Pancreas (tissue), 10 donors: ENCODE measurements at regions not wholly inside any gene's neighbourhood (a gene's known extent, or its start where the extent isn't known, plus 50 kb on each side); places are given as distances from the start of the nearest gene placed in this dataset.
"Not testable (repeated sequence)": the region's sequence is repeated elsewhere in the genome, so short reads cannot be mapped to it uniquely, and the experiment has no call there.

Experiments
- ATAC-seq, 4 donors: fragments of 200-7000 bp; cut with Tn5 transposase; one replicate each; pipeline versions ENCODE4 v1.8.0 to v1.9.1; 2020; ENCODE audit warnings: mild to moderate bottlenecking in 4 of 4, moderate library complexity in 4 of 4
- DNase-seq, 6 donors: peaks; one replicate each; pipeline ENCODE4 v3.0.0-alpha.2; 2020
- FAIRE-seq: peaks from 2 replicates; lab custom pipeline; 2012; peaks lifted over from hg19 to GRCh38; lab: Jason Lieb, UNC
- H3K27ac ChIP-seq, 4 donors: fragments of 200-600 bp; sonication (generic); 1 replicate in 3 of 4; 2 replicates in 1 of 4; pipeline versions ENCODE4 v1.5.0 to v1.8.0; 2020
- H3K27me3 ChIP-seq, 4 donors: fragments of 200-600 bp; one replicate each; pipeline ENCODE4 v1.8.0; 2021
- H3K36me3 ChIP-seq, 3 donors: fragments of 200-600 bp; sonication (generic) in 1 of 3; one replicate each; pipeline versions ENCODE4 v1.5.0 to v1.8.0; 2020 to 2021
- H3K4me1 ChIP-seq, 3 donors: fragments of 200-600 bp; one replicate each; pipeline ENCODE4 v1.8.0; 2021
- H3K4me3 ChIP-seq, 4 donors: fragments of 200-600 bp; sonication (generic) in 2 of 4; one replicate each; pipeline versions ENCODE4 v1.5.0 to v1.8.0; 2020 to 2021
- H3K9me3 ChIP-seq, 4 donors: fragments of 200-600 bp; one replicate each; pipeline ENCODE4 v1.8.0; 2021
- WGBS, 2 donors: extraction: QIAGEN DNeasy Blood & Tissue Kit; methylation state at CpG; one replicate each; pipeline ENCODE4 v1.1.7; 2013; 5-methylcytosine and 5-hydroxymethylcytosine counted together
- intact Hi-C, 3 donors: fragments of 100-400 bp; cut with DNase I; formaldehyde crosslinking; loops; one replicate each; pipeline versions ENCODE4 v1.11.1 to v1.14.2; 2022
- TF ChIP-seq, protein P1 (sequence below), 4 donors: fragments of 200-600 bp; sonication (generic) in 3 of 4; IDR thresholded peaks; one replicate each; pipeline versions ENCODE4 v1.5.0 to v1.8.0; 2021; ENCODE audit warnings: antibody characterized with exemption in 4 of 4
- donor health status: healthy with polysubstance abuse.
- donor health status: DM: no; HTN: no; CAD: no; lungs with moderate emphysema.
- donor health status: DM: no; HTN: no; CAD: no.
- donor health status: control.
- donor health status: control.
- donor health status: Bipolar disorder and iron deficiency.
- donor health status: DM: yes; HTN: yes; CAD: no.
- donor health status: DM: no; HTN: no; CAD: no.
- donor health status: DM: no; HTN: no; CAD: no.
- donor health status: DM: yes; HTN: yes; CAD: no.

DNA sequence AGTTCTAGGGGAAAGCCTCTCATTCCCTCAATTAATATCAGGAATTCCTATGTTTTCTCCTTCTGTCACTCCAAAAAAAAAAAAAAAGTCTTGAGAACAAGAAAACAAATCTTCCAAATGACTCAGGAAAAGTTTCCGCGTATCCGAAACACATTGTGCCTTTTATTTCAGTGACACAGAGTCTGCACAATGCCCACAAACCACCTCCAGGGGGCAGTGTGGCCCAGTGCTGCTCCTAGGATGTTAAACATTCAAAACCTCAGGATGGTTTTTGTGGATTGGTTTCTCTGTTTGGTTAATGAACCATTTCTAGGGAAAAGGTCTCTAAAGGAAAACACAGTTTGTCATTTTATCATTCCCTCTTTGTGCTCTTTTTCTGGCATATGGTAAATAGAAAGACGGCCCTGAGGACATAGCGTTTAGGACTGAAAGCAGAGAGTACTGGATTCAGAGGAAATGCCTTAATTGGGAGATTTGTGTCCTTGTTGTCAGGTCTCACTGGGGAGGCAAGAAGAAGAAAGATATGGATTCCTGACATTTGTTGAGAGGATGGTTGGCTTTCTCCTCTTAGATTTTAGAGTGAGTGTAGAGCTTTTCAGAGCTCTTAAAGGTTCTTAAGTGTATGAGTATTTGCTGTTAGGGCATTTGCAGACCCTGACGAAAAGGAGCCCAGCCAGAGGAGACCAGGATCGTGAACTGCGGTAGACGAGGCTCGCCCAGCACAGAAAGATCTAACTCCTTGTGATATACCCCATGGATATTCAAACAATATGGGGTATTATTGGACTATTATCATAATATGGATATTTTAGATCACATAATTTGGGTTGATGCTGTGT, 65.7 kb upstream of the MAP9 start:
- intact Hi-C loops: loop anchor here in 2 of 3 donors (5.0 to 10.0 kb wide), 2 partner anchors 342 to 345 kb away; no protein-coding TSS in a partner anchor
- H3K9me3 ChIP-seq: no peaks in the 10 kb centered on the region
- no peaks in the 10 kb centered on the region for H3K36me3 ChIP-seq
- TF ChIP-seq, protein P1, sequence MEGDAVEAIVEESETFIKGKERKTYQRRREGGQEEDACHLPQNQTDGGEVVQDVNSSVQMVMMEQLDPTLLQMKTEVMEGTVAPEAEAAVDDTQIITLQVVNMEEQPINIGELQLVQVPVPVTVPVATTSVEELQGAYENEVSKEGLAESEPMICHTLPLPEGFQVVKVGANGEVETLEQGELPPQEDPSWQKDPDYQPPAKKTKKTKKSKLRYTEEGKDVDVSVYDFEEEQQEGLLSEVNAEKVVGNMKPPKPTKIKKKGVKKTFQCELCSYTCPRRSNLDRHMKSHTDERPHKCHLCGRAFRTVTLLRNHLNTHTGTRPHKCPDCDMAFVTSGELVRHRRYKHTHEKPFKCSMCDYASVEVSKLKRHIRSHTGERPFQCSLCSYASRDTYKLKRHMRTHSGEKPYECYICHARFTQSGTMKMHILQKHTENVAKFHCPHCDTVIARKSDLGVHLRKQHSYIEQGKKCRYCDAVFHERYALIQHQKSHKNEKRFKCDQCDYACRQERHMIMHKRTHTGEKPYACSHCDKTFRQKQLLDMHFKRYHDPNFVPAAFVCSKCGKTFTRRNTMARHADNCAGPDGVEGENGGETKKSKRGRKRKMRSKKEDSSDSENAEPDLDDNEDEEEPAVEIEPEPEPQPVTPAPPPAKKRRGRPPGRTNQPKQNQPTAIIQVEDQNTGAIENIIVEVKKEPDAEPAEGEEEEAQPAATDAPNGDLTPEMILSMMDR (IDR thresholded peaks at IDR 0.05): peak; percentile 86 to 96 (median 94)
- peaks cover 0 to 10% (median 0%) of the 10 kb centered on the region in 3 donors for H3K4me1 ChIP-seq
- FAIRE-seq (peak; percentile 85), ATAC-seq (peak; percentile 86 to 100 (median 98)), DNase-seq (peak; percentile 59 to 91 (median 78))
- H3K27ac ChIP-seq: no peak overlapping the region
- peak overlapping the region in 2 of 4 donors; percentile 15 to 25 for H3K4me3 ChIP-seq
- whole genome bisulfite sequencing, 2 donors: 31 to 43% methylated on average over 10 of the region's 10 CpGs
- no peaks in the 10 kb centered on the region for H3K27me3 ChIP-seq

DNA sequence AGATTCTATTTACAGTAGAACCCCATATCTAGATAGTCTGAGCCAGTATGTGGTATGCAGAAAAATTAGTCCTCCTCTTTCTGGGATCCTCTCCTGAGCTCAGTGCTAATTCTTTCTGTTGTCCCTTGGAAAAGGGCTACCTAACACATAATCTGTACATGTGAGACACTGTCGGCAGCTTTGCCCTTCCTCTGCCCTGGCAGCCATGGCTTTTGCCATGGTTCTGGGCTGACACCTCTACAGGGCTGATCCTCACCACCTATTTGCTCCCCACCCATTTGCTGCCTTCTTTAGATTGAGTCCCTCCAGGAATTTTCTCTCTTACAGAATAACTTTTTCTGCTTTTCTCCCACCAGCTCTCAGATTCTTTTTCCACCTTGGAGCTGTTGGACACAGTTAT, 64.7 kb upstream of the MAP9 start:
- no peak for ATAC-seq
- Histone ChIP-seq H3K36me3 (no peaks in the 10 kb centered on the region), H3K27ac (no peak overlapping the region), H3K4me1 (peaks cover 0 to 10% (median 0%) of the 10 kb centered on the region in 3 donors), H3K4me3 (no peak overlapping the region), H3K9me3 (no peaks in the 10 kb centered on the region), H3K27me3 (no peaks in the 10 kb centered on the region)
- 44 to 56% methylated on average over 1 of the region's 1 CpG for WGBS, 2 donors
- no peak for FAIRE-seq
- TF ChIP-seq, protein P1 (IDR thresholded peaks at IDR 0.05): no peak
- DNase-seq: no peak
- intact Hi-C loops: loop anchor here in 2 of 3 donors (5.0 to 10.0 kb wide), 2 partner anchors 343 to 346 kb away; no protein-coding TSS in a partner anchor

DNA sequence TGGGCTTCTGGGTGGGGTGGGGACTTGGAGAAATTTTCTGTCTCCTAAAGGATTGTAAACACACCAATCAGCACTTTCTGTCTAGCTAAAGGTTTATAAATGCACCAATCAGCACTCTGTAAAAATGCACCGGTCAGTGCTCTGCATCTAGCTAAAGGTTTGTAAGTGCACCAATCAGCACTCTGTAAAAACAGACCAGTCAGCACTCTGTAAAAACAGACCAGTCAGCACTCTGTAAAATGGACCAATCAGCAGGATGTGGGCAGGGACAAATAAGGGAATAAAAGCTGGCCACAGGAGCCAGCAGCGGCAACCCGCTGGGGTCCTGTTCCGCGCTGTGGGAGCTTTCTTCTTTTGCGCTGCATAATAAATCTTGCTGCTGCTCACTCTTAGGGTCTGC, 63.0 kb upstream of the MAP9 start:
- not testable (repeated sequence) for H3K9me3 ChIP-seq, H3K27ac ChIP-seq, DNase-seq, FAIRE-seq, H3K4me3 ChIP-seq, H3K27me3 ChIP-seq, H3K4me1 ChIP-seq, ATAC-seq, H3K36me3 ChIP-seq
- intact Hi-C loops: loop anchor here in 2 of 3 donors (5.0 to 10.0 kb wide), 2 partner anchors 345 to 348 kb away; no protein-coding TSS in a partner anchor
- WGBS, 2 donors: 94 to 96% methylated on average over 6 of the region's 6 CpGs

DNA sequence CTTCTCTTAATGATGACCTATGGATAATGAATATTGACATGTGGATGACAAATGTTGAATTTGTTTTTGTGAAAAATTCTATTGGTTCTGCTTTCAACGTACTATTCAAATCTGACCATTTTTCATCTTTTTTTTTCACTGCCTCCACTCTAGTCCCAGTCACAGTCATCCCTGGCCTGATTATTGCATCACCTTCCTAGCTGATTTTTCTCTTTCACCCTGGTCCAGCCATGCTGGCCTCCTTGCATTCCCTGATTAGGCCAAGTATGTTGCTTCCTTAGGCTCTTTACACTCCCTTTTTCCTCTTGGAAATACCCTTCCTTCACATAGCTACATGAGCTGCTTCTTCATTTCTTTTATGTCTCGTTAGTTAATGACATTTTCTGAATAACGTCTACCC, 58.1 kb upstream of the MAP9 start:
- Histone ChIP-seq H3K36me3 (no peaks in the 10 kb centered on the region), H3K9me3 (no peaks in the 10 kb centered on the region), H3K4me1 (no peaks in the 10 kb centered on the region), H3K27ac (no peak overlapping the region), H3K4me3 (no peak overlapping the region), H3K27me3 (no peaks in the 10 kb centered on the region)
- 79 to 82% methylated on average over 3 of the region's 3 CpGs for WGBS, 2 donors
- TF ChIP-seq, protein P1 (IDR thresholded peaks at IDR 0.05): no peak
- FAIRE-seq (no peak), DNase-seq (no peak), ATAC-seq (no peak)
- intact Hi-C loops: no loop called here

DNA sequence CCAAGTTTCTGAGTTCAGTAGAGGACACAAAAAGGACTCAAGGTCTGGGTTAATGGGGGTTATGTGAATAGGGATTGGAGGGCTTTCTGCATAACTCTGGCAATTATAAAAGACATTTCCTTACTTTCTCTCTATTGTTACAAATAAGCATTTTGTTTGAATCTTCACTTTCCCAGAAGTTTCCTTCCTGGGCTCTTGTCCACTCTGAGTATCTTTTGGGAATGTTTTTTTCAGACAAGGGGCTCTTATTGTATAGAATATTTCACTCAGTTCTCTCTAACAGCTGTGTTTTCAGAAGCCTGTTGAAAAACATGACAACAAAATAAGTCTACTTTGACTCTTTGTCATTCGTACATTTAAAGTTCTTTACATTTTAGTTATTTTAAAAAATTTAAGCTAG, 57.6 kb upstream of the MAP9 start:
- no peak for ATAC-seq
- no peak overlapping the region for H3K4me3 ChIP-seq
- intact Hi-C loops: no loop called here
- no peaks in the 10 kb centered on the region for H3K9me3 ChIP-seq
- FAIRE-seq: no peak
- TF ChIP-seq, protein P1 (IDR thresholded peaks at IDR 0.05): no peak
- H3K27me3 ChIP-seq: no peaks in the 10 kb centered on the region
- H3K27ac ChIP-seq: no peak overlapping the region
- H3K4me1 ChIP-seq: no peaks in the 10 kb centered on the region
- DNase-seq: no peak
- 88 to 94% methylated on average over 1 of the region's 1 CpG for WGBS, 2 donors
- H3K36me3 ChIP-seq: no peaks in the 10 kb centered on the region
